H1 (cell line): ENCODE measurements at regions not wholly inside any gene's neighbourhood (a gene's known extent, or its start where the extent isn't known, plus 50 kb on each side); places are given as distances from the start of the nearest gene placed in this dataset.

ENCODE experiments used
- CTCF ChIA-PET: fragments of 300-600 bp; sonication (Branson Sonifier 250); formaldehyde crosslinking; loops from one replicate; lab custom pipeline; 2021; ENCODE audit not compliant: partially characterized antibody; lab: Charles Lee
- POLR2A ChIA-PET: fragments of 300-600 bp; sonication (Branson Sonifier 250); formaldehyde crosslinking; loops from one replicate; lab custom pipeline; 2021; ENCODE audit warnings: inconsistent platforms; ENCODE audit not compliant: partially characterized antibody; lab: Charles Lee
- DNase-seq, 2 experiments: peaks; one replicate each; pipeline versions ENCODE4 v3.0.0 to v3.0.0-alpha.2; 2010 to 2022; ENCODE audit warnings: low spot score in 2 of 2, low read depth in 1 of 2, mixed read lengths in 1 of 2
- FAIRE-seq: peaks from 2 replicates; lab custom pipeline; 2011; peaks lifted over from hg19 to GRCh38; lab: Jason Lieb, UNC
- H2AFZ ChIP-seq: 2 replicates; pipeline ENCODE4 v1.8.1; 2012; ENCODE audit warnings: low read length, inconsistent platforms
- H2AK5ac ChIP-seq: 2 replicates; pipeline ENCODE4 v1.6.1; 2013; ENCODE audit warnings: low read depth, low read length
- H2BK120ac ChIP-seq: replicated peaks from 2 replicates; pipeline ENCODE3; 2013; ENCODE audit warnings: low read depth, low read length, inconsistent platforms
- H2BK12ac ChIP-seq: 2 replicates; pipeline ENCODE4 v1.6.1; 2013; ENCODE audit warnings: low read depth, low read length
- H2BK15ac ChIP-seq: 2 replicates; pipeline ENCODE4 v1.6.1; 2013; ENCODE audit warnings: low read length
- H2BK20ac ChIP-seq: 2 replicates; pipeline ENCODE4 v1.6.1; 2013; ENCODE audit warnings: low read length
- H2BK5ac ChIP-seq: 2 replicates; pipeline ENCODE4 v1.6.1; 2013; ENCODE audit warnings: low read depth, low read length
- H3K14ac ChIP-seq: 2 replicates; pipeline ENCODE4 v1.6.1; 2013; ENCODE audit warnings: inconsistent platforms; ENCODE audit not compliant: insufficient read length
- H3K18ac ChIP-seq: 2 replicates; pipeline ENCODE4 v1.6.1; 2013; ENCODE audit warnings: low read length; ENCODE audit errors: extremely low read depth
- H3K23ac ChIP-seq: 2 replicates; pipeline ENCODE4 v1.6.1; 2013; ENCODE audit warnings: inconsistent platforms; ENCODE audit not compliant: insufficient read length
- H3K23me2 ChIP-seq: 2 replicates; pipeline ENCODE4 v1.6.1; 2013; ENCODE audit warnings: low read depth, low read length
- H3K27ac ChIP-seq: 2 replicates; pipeline ENCODE4 v1.6.1; 2011; ENCODE audit warnings: low read depth, low read length, inconsistent platforms
- H3K27me3 ChIP-seq, 4 experiments: replicated peaks in 1 of 4; 1 replicate in 1 of 4; 2 replicates in 3 of 4; pipeline versions ENCODE4 v1.6.1 to v1.8.1; 2011 to 2013; ENCODE audit warnings: low read length in 3 of 4, mild to moderate bottlenecking in 3 of 4, inconsistent platforms in 2 of 4, mixed read lengths in 2 of 4, moderate library complexity in 1 of 4; ENCODE audit not compliant: control insufficient read depth in 3 of 4, insufficient read depth in 3 of 4; ENCODE audit errors: extremely low read depth in 1 of 4
- H3K36me3 ChIP-seq, 4 experiments: 2 replicates each; pipeline versions ENCODE4 v1.6.1 to v1.8.1; 2011 to 2013; ENCODE audit warnings: mild to moderate bottlenecking in 4 of 4, low read length in 3 of 4, moderate library complexity in 2 of 4, control low read depth in 1 of 4, inconsistent platforms in 1 of 4; ENCODE audit not compliant: insufficient read depth in 4 of 4, control insufficient read depth in 2 of 4
- H3K4ac ChIP-seq: replicated peaks from 2 replicates; pipeline ENCODE3; 2013; ENCODE audit warnings: low read length, low read depth, mixed read lengths, inconsistent platforms; ENCODE audit not compliant: insufficient read length
- H3K4me1 ChIP-seq, 4 experiments: replicated peaks in 1 of 4; 1 replicate in 1 of 4; 2 replicates in 3 of 4; pipeline versions ENCODE4 v1.6.1 to v1.8.1; 2011 to 2013; ENCODE audit warnings: low read length in 3 of 4, inconsistent platforms in 2 of 4, mixed read lengths in 1 of 4; ENCODE audit not compliant: insufficient read depth in 4 of 4, control insufficient read depth in 3 of 4
- H3K4me2 ChIP-seq, 2 experiments: 2 replicates each; pipeline versions ENCODE4 v1.6.1 to v1.8.1; 2011 to 2013; ENCODE audit warnings: low read depth in 2 of 2, low read length in 2 of 2, control low read depth in 1 of 2, inconsistent platforms in 1 of 2, mild to moderate bottlenecking in 1 of 2; ENCODE audit not compliant: insufficient read depth in 1 of 2
- H3K4me3 ChIP-seq, 4 experiments: fragments of 200-600, 300-600 bp in 1 of 4; sonication (generic), shearing (Covaris generic), sonication (Bioruptor Twin) in 1 of 4; 2 replicates each; pipeline versions ENCODE4 v1.5.1 to v1.8.1; 2011 to 2016; ENCODE audit warnings: low read length in 4 of 4, low read depth in 3 of 4, control low read depth in 2 of 4, inconsistent platforms in 2 of 4, mild to moderate bottlenecking in 2 of 4, mixed read lengths in 1 of 4, moderate library complexity in 1 of 4; ENCODE audit not compliant: insufficient read depth in 2 of 4; ENCODE audit errors: extremely low read depth in 1 of 4
- H3K56ac ChIP-seq: replicated peaks from 2 replicates; pipeline ENCODE3; 2013; ENCODE audit warnings: low read depth, mild to moderate bottlenecking, mixed read lengths, low read length, inconsistent platforms; ENCODE audit not compliant: insufficient read length
- H3K79me1 ChIP-seq: 2 replicates; pipeline ENCODE4 v1.6.1; 2013; ENCODE audit warnings: low read depth, low read length, control low read depth
- H3K79me2 ChIP-seq, 2 experiments: 2 replicates each; pipeline versions ENCODE4 v1.6.1 to v1.8.1; 2012 to 2013; ENCODE audit warnings: low read length in 2 of 2, mild to moderate bottlenecking in 2 of 2, inconsistent platforms in 1 of 2; ENCODE audit not compliant: insufficient read depth in 2 of 2, control insufficient read depth in 1 of 2
- H3K9ac ChIP-seq, 4 experiments: replicated peaks in 1 of 4; 1 replicate in 1 of 4; 2 replicates in 3 of 4; pipeline versions ENCODE4 v1.6.1 to v1.8.1; 2011 to 2013; ENCODE audit warnings: low read depth in 3 of 4, low read length in 3 of 4, control low read depth in 2 of 4, mild to moderate bottlenecking in 2 of 4, moderate library complexity in 2 of 4, inconsistent platforms in 1 of 4; ENCODE audit errors: extremely low read depth in 1 of 4
- H3K9me3 ChIP-seq, 2 experiments: 2 replicates each; pipeline versions ENCODE4 v1.6.1 to v1.8.1; 2012 to 2013; ENCODE audit warnings: mild to moderate bottlenecking in 2 of 2, moderate library complexity in 2 of 2, control low read depth in 1 of 2, inconsistent platforms in 1 of 2, low read depth in 1 of 2, low read length in 1 of 2, mixed read lengths in 1 of 2; ENCODE audit not compliant: insufficient read depth in 2 of 2
- H4K20me1 ChIP-seq, 2 experiments: replicated peaks in 1 of 2; 2 replicates each; pipeline versions ENCODE3 to v1.8.1; 2011 to 2013; ENCODE audit warnings: inconsistent platforms in 2 of 2, low read length in 2 of 2, mild to moderate bottlenecking in 1 of 2; ENCODE audit not compliant: insufficient read depth in 2 of 2, control insufficient read depth in 1 of 2
- H4K5ac ChIP-seq: 2 replicates; pipeline ENCODE4 v1.6.1; 2013; ENCODE audit warnings: low read length, low read depth, mixed read lengths, inconsistent platforms; ENCODE audit not compliant: insufficient read length
- H4K8ac ChIP-seq: 2 replicates; pipeline ENCODE4 v1.8.0; 2013; ENCODE audit warnings: mild to moderate bottlenecking, moderate library complexity, low read length, inconsistent platforms; ENCODE audit not compliant: insufficient read depth; ENCODE audit errors: extremely low read depth
- H4K91ac ChIP-seq: replicated peaks from 2 replicates; pipeline ENCODE3; 2013; ENCODE audit warnings: low read length, mixed read lengths, inconsistent platforms; ENCODE audit not compliant: insufficient read length
- FOSL1 ChIP-seq: IDR thresholded peaks from 2 replicates; pipeline ENCODE4 v1.6.1; 2011; ENCODE audit warnings: mild to moderate bottlenecking, low read depth, low read length, moderate library complexity; ENCODE audit not compliant: insufficient read depth
- RBBP5 ChIP-seq: IDR thresholded peaks from 2 replicates; pipeline ENCODE4 v1.7.1; 2012; ENCODE audit warnings: low read depth, mild to moderate bottlenecking, inconsistent platforms, low read length, moderate library complexity, borderline replicate concordance
- TEAD4 ChIP-seq: IDR thresholded peaks from 2 replicates; pipeline ENCODE4 v1.6.1; 2012; ENCODE audit warnings: low read depth, low read length, inconsistent platforms, mixed read lengths
- WGBS, 2 experiments: shearing (Covaris generic) in 1 of 2; methylation state at CpG; one replicate each; pipeline versions ENCODE4 v1.1.6 to v1.1.7; 2013 to 2015; ENCODE audit warnings: low lambda C conversion rate in 2 of 2, mixed read lengths in 2 of 2, inconsistent platforms in 1 of 2, low coverage in 1 of 2, missing lambda C conversion rate in 1 of 2; ENCODE audit not compliant: insufficient replicate concordance in 2 of 2, insufficient coverage in 1 of 2, insufficient read length in 1 of 2; ENCODE audit errors: extremely low coverage in 1 of 2, missing lambda C conversion rate in 1 of 2; 5-methylcytosine and 5-hydroxymethylcytosine counted together

DNA sequence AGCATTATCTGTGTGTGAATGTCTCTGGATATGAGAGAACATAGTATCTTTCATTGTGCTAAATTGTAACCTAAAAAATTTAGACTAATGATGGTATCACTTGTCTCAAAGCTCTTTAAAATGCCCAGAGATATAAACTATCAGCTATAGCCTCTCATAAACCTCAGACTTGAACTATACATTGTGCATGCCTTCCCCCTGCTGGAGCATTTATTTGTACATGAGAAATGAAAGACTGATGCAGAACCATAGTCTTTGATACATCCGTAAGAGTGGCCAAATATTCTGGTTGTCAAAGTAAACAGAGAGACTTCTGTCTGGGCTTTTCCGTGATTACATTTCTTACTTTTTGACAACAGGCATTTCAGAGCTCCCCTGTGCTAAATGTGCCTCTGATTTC, 71.9 kb upstream of the CCDC68 start:
- Histone ChIP-seq H2BK120ac (no peak overlapping the region), H3K79me2 (no peaks in the 10 kb centered on the region), H2AFZ (no peak overlapping the region), H3K27ac (no peak overlapping the region), H4K5ac (no peak overlapping the region), H3K14ac (no peak overlapping the region), H3K36me3 (no peaks in the 10 kb centered on the region), H3K4me3 (no peak overlapping the region), H3K79me1 (no peaks in the 10 kb centered on the region), H3K23ac (no peak overlapping the region), H4K20me1 (no peaks in the 10 kb centered on the region), H3K4me1 (no peaks in the 10 kb centered on the region; a peak in 1 of 7 replicates), H2BK5ac (no peak overlapping the region), H3K18ac (no peak overlapping the region)
- WGBS, 2 experiments: 92% methylated on average over 2 of the region's 2 CpGs; no CpG with 5 or more reads in 1 of the 2 experiments
- DNase-seq: no peak
- TF ChIP-seq TEAD4: no peak
- TF ChIP-seq RBBP5: no peak
- TF ChIP-seq FOSL1: no peak
- TF ChIP-seq, all 59 proteins: peak for 0
- Histone ChIP-seq H3K9me3 (no peaks in the 10 kb centered on the region), H3K56ac (no peak overlapping the region), H2BK20ac (no peak overlapping the region), H3K27me3 (no peaks in the 10 kb centered on the region), H2BK12ac (no peak overlapping the region), H4K8ac (no peak overlapping the region), H3K23me2 (no peaks in the 10 kb centered on the region), H2AK5ac (no peak overlapping the region), H4K91ac (no peak overlapping the region), H3K4me2 (no peak overlapping the region), H3K4ac (no peak overlapping the region), H3K9ac (no peak overlapping the region), H2BK15ac (no peak overlapping the region)
- FAIRE-seq: no peak
- CTCF ChIA-PET: interaction anchor here (0.6 kb wide), 1 partner anchor 255 kb away, joined by 3 read pairs; no protein-coding TSS in a partner anchor
- POLR2A ChIA-PET: no interaction called here
